HFFc6 (cell line): ENCODE measurements at regions not wholly inside any gene's neighbourhood (a gene's known extent, or its start where the extent isn't known, plus 50 kb on each side); places are given as distances from the start of the nearest gene placed in this dataset.
A peak's percentile ranks its signal among the peaks of the same experiment; 100 is the strongest.

ENCODE experiments used
- DNase-seq: peaks from one replicate; pipeline ENCODE4 v3.0.0-alpha.2; 2018
- H3K27ac Mint-ChIP-seq: 2 replicates; pipeline ENCODE4 v1.8.0; 2020; ENCODE audit warnings: mild to moderate bottlenecking, mixed read lengths
- H3K27me3 Mint-ChIP-seq: 2 replicates; pipeline ENCODE4 v1.8.0; 2021; ENCODE audit warnings: mild to moderate bottlenecking, moderate library complexity, mixed read lengths; ENCODE audit not compliant: insufficient read depth
- H3K36me3 Mint-ChIP-seq: 2 replicates; pipeline ENCODE4 v1.8.0; 2021; ENCODE audit warnings: low read depth, mixed read lengths
- H3K4me1 Mint-ChIP-seq: 2 replicates; pipeline ENCODE4 v1.8.0; 2020; ENCODE audit warnings: low read depth, mixed read lengths
- H3K4me3 Mint-ChIP-seq: 2 replicates; pipeline ENCODE4 v1.8.0; 2020; ENCODE audit warnings: mild to moderate bottlenecking, moderate library complexity, mixed read lengths
- H3K9me3 Mint-ChIP-seq: 2 replicates; pipeline ENCODE4 v1.8.0; 2020; ENCODE audit warnings: mild to moderate bottlenecking, mixed read lengths
- CTCF ChIP-seq: fragments of 200-600 bp; sonication (generic); IDR thresholded peaks from 2 replicates; pipeline ENCODE4 v1.5.0; 2021; ENCODE audit warnings: antibody characterized with exemption, mild to moderate bottlenecking

- Mint-ChIP-seq H3K27ac (no peak overlapping the region), H3K27me3 (peaks cover 3% of the 10 kb centered on the region; the same call in 1 of the 2 replicates), H3K9me3 (no peaks in the 10 kb centered on the region), H3K4me3 (no peak overlapping the region), H3K36me3 (no peaks in the 10 kb centered on the region), H3K4me1 (peaks cover 44% of the 10 kb centered on the region)
- no peak for TF ChIP-seq CTCF
- no peak for DNase-seq
These were observed 90.4 kb upstream of the PLPPR4 start for GRCh38 chr1:99173900-99174299.

GRCh38 chr1:99176753-99177152 is 87.5 kb upstream of the PLPPR4 start:
- H3K4me1 Mint-ChIP-seq, result peaks cover 27% of the 10 kb centered on the region
- H3K4me3 Mint-ChIP-seq, result no peak overlapping the region
- H3K27ac Mint-ChIP-seq, result no peak overlapping the region
- TF ChIP-seq CTCF, result no peak
- no peaks in the 10 kb centered on the region for H3K9me3 Mint-ChIP-seq
- DNase-seq, result no peak
- no peaks in the 10 kb centered on the region for H3K36me3 Mint-ChIP-seq
- H3K27me3 Mint-ChIP-seq, result peaks cover 3% of the 10 kb centered on the region; the same call in 1 of the 2 replicates

- Mint-ChIP-seq H3K27ac (no peak overlapping the region), H3K27me3 (peaks cover 3% of the 10 kb centered on the region; the same call in 1 of the 2 replicates), H3K4me3 (no peak overlapping the region), H3K36me3 (no peaks in the 10 kb centered on the region), H3K9me3 (no peaks in the 10 kb centered on the region), H3K4me1 (peaks cover 27% of the 10 kb centered on the region)
- TF ChIP-seq CTCF, result peak; percentile 60; the same call in 1 of the 2 replicates
- DNase-seq, result no peak
These were observed 86.8 kb upstream of the PLPPR4 start for GRCh38 chr1:99177465-99177864.

GRCh38 chr1:99180343-99180808 is 83.9 kb upstream of the PLPPR4 start:
- H3K4me3 Mint-ChIP-seq, result no peak overlapping the region
- peak; percentile 77 for DNase-seq
- H3K27me3 Mint-ChIP-seq, result peaks cover 3% of the 10 kb centered on the region
- H3K27ac Mint-ChIP-seq, result peak overlapping the region; percentile 51; the same call in 1 of the 2 replicates
- H3K4me1 Mint-ChIP-seq, result peaks cover 5% of the 10 kb centered on the region; the same call in 1 of the 2 replicates
- peak; percentile 96 for TF ChIP-seq CTCF
- H3K36me3 Mint-ChIP-seq, result no peaks in the 10 kb centered on the region
- no peaks in the 10 kb centered on the region for H3K9me3 Mint-ChIP-seq

- no peaks in the 10 kb centered on the region for H3K36me3 Mint-ChIP-seq
- no peak overlapping the region for H3K27ac Mint-ChIP-seq
- H3K27me3 Mint-ChIP-seq, result peaks cover 3% of the 10 kb centered on the region
- TF ChIP-seq CTCF, result no peak
- H3K4me3 Mint-ChIP-seq, result no peak overlapping the region
- H3K9me3 Mint-ChIP-seq, result no peaks in the 10 kb centered on the region
- H3K4me1 Mint-ChIP-seq, result peaks cover 5% of the 10 kb centered on the region; the same call in 1 of the 2 replicates
- no peak for DNase-seq
These were observed 83.4 kb upstream of the PLPPR4 start for GRCh38 chr1:99180915-99181314.
